ENCODE measurements at regions not wholly inside any gene's neighbourhood (a gene's known extent, or its start where the extent isn't known, plus 50 kb on each side); places are given as distances from the start of the nearest gene placed in this dataset.

- Histone ChIP-seq H4K5ac (ENCODE audit: insufficient read length, low read depth, low read length) (no peak overlapping the region), H3K79me2 (ENCODE audit: control insufficient read depth in 1 of 2, insufficient read depth in 2 of 2, low read length in 2 of 2) (no peaks in the 10 kb centered on the region), H3K36me3 (ENCODE audit: control insufficient read depth in 2 of 4, insufficient read depth in 4 of 4, low read length in 3 of 4) (no peaks in the 10 kb centered on the region), H2BK5ac (ENCODE audit: low read depth, low read length) (peak overlapping the region; percentile 18; the same call in 1 of the 2 replicates), H3K14ac (ENCODE audit: insufficient read length) (no peak overlapping the region), H3K27ac (ENCODE audit: low read depth, low read length) (no peak overlapping the region), H4K8ac (ENCODE audit: extremely low read depth, insufficient read depth, low read length) (no peak overlapping the region), H3K4me3 (ENCODE audit: extremely low read depth in 1 of 4, insufficient read depth in 2 of 4, low read depth in 3 of 4, low read length in 4 of 4) (peak overlapping the region in 1 of 4 experiments; percentile 8; a peak in 1 of 8 replicates), H2BK120ac (replicated peaks; ENCODE audit: low read depth, low read length) (no peak overlapping the region), H2AFZ (ENCODE audit: low read length) (no peak overlapping the region), H3K18ac (ENCODE audit: extremely low read depth, low read length) (no peak overlapping the region), H4K91ac (replicated peaks; ENCODE audit: insufficient read length, low read length) (no peak overlapping the region), H3K56ac (replicated peaks; ENCODE audit: insufficient read length, low read depth, low read length) (no peak overlapping the region), H3K4me2 (ENCODE audit: insufficient read depth in 1 of 2, low read depth in 2 of 2, low read length in 2 of 2) (peak overlapping the region; percentile 53 to 60; a peak in 3 of 4 replicates), H3K79me1 (ENCODE audit: low read depth, low read length) (no peaks in the 10 kb centered on the region), H3K9me3 (ENCODE audit: insufficient read depth in 2 of 2, low read depth in 1 of 2, low read length in 1 of 2) (no peaks in the 10 kb centered on the region), H4K20me1 (replicated peaks in 1 of 2; ENCODE audit: control insufficient read depth in 1 of 2, insufficient read depth in 2 of 2, low read length in 2 of 2) (no peaks in the 10 kb centered on the region), H3K4me1 (replicated peaks in 1 of 4; ENCODE audit: control insufficient read depth in 3 of 4, insufficient read depth in 4 of 4, low read length in 3 of 4) (peaks cover 5 to 19% (median 13%) of the 10 kb centered on the region in 4 experiments), H3K9ac (replicated peaks in 1 of 4; ENCODE audit: extremely low read depth in 1 of 4, low read depth in 3 of 4, low read length in 3 of 4) (peak overlapping the region in 1 of 4 experiments; percentile 8; a peak in 1 of 7 replicates), H2BK20ac (ENCODE audit: low read length) (no peak overlapping the region), H3K23me2 (ENCODE audit: low read depth, low read length) (no peaks in the 10 kb centered on the region), H2BK12ac (ENCODE audit: low read depth, low read length) (no peak overlapping the region; the same call in 1 of the 2 replicates), H3K4ac (replicated peaks; ENCODE audit: insufficient read length, low read depth, low read length) (no peak overlapping the region), H3K27me3 (replicated peaks in 1 of 4; ENCODE audit: control insufficient read depth in 3 of 4, extremely low read depth in 1 of 4, insufficient read depth in 3 of 4, low read length in 3 of 4) (no peaks in the 10 kb centered on the region), H2AK5ac (ENCODE audit: low read depth, low read length) (no peak overlapping the region), H2BK15ac (ENCODE audit: low read length) (no peak overlapping the region; the same call in 1 of the 2 replicates), H3K23ac (ENCODE audit: insufficient read length) (no peak overlapping the region)
- peak; percentile 21 to 50 for DNase-seq (ENCODE audit: low read depth in 1 of 2, low spot score in 2 of 2)
- POLR2A ChIA-PET (ENCODE audit: partially characterized antibody), result no interaction called here
- 20% methylated on average over 3 of the region's 3 CpGs; no CpG with 5 or more reads in 1 of the 2 experiments for WGBS, 2 experiments (ENCODE audit: extremely low coverage in 1 of 2, insufficient coverage in 1 of 2, insufficient read length in 1 of 2, insufficient replicate concordance in 2 of 2, low coverage in 1 of 2, low lambda C conversion rate in 2 of 2, missing lambda C conversion rate in 1 of 2)
- CTCF ChIA-PET (ENCODE audit: partially characterized antibody), result interaction anchor here (1.0 to 4.7 kb wide), 7 partner anchors 10 to 156 kb away, joined by 3 to 24 read pairs (median 4); no protein-coding TSS in a partner anchor
- FAIRE-seq, result peak; percentile 92
- TF ChIP-seq POU5F1 (IDR thresholded peaks at IDR 0.05; ENCODE audit: low read depth, low read length) (no peak), GABPA (IDR thresholded peaks at IDR 0.05; ENCODE audit: borderline replicate concordance, insufficient read depth, low read length) (no peak), CHD1 (IDR thresholded peaks at IDR 0.05; ENCODE audit: low read depth, low read length) (no peak), ATF3 (IDR thresholded peaks at IDR 0.05; ENCODE audit: insufficient read depth, low read depth, low read length) (no peak), CBX8 (IDR thresholded peaks at IDR 0.05; ENCODE audit: borderline replicate concordance, low read depth, low read length) (no peak), KDM1A (IDR thresholded peaks at IDR 0.05; ENCODE audit: borderline replicate concordance, low read length) (no peak), POLR2AphosphoS5 (IDR thresholded peaks at IDR 0.05; ENCODE audit: low read depth, low read length) (no peak), POLR2A (IDR thresholded peaks at IDR 0.05; ENCODE audit: control extremely low read depth in 1 of 2, low read depth in 2 of 2, low read length in 2 of 2) (no peak), HDAC6 (IDR thresholded peaks at IDR 0.05; ENCODE audit: low read depth, low read length) (no peak), TAF1 (IDR thresholded peaks at IDR 0.05; ENCODE audit: low read depth, low read length) (no peak), SP4 (IDR thresholded peaks at IDR 0.05; ENCODE audit: low read length) (no peak), MAX (IDR thresholded peaks at IDR 0.05) (peak; percentile 60; the same call in 1 of the 2 replicates), PHF8 (conservative IDR thresholded peaks at IDR 0.05; ENCODE audit: low read depth, low read length) (no peak), NANOG (IDR thresholded peaks at IDR 0.05; ENCODE audit: insufficient read depth, low read depth, low read length, poor library complexity, severe bottlenecking) (peak; percentile 87)
Measured at GRCh38 chr9:117549444-117549843, 134.6 kb upstream of the ASTN2 start.
